Thyroid gland (tissue), 4 donors: ENCODE measurements at regions not wholly inside any gene's neighbourhood (a gene's known extent, or its start where the extent isn't known, plus 50 kb on each side); places are given as distances from the start of the nearest gene placed in this dataset.

Source experiments
- POLR2A ChIP-seq, 2 donors: fragments of 450-650 bp; IDR thresholded peaks; one replicate each; pipeline ENCODE4 v1.6.1; 2017; ENCODE audit warnings: antibody characterized with exemption in 2 of 2, mild to moderate bottlenecking in 2 of 2, moderate library complexity in 1 of 2
- TF ChIP-seq, protein P1 (sequence below), 6 experiments: fragments of 200-600 bp in 3 of 6; fragments of 450-650 bp in 3 of 6; sonication (generic) in 3 of 6; IDR thresholded peaks; one replicate each; pipeline ENCODE4 v1.5.1; 2016 to 2019; ENCODE audit warnings: antibody characterized with exemption in 6 of 6, mild to moderate bottlenecking in 2 of 6, inconsistent platforms in 1 of 6, moderate library complexity in 1 of 6

GRCh38 chr2:234606896-234607295, 110.0 kb upstream of the ARL4C start:
- TF ChIP-seq, protein P1, sequence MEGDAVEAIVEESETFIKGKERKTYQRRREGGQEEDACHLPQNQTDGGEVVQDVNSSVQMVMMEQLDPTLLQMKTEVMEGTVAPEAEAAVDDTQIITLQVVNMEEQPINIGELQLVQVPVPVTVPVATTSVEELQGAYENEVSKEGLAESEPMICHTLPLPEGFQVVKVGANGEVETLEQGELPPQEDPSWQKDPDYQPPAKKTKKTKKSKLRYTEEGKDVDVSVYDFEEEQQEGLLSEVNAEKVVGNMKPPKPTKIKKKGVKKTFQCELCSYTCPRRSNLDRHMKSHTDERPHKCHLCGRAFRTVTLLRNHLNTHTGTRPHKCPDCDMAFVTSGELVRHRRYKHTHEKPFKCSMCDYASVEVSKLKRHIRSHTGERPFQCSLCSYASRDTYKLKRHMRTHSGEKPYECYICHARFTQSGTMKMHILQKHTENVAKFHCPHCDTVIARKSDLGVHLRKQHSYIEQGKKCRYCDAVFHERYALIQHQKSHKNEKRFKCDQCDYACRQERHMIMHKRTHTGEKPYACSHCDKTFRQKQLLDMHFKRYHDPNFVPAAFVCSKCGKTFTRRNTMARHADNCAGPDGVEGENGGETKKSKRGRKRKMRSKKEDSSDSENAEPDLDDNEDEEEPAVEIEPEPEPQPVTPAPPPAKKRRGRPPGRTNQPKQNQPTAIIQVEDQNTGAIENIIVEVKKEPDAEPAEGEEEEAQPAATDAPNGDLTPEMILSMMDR (IDR thresholded peaks at IDR 0.05), result no peak
- TF ChIP-seq POLR2A (IDR thresholded peaks at IDR 0.05), result no peak
